NCI-H2107 treated with DMSO at 0.1 percent for 48 hours (cell line): ENCODE measurements at regions not wholly inside any gene's neighbourhood (a gene's known extent, or its start where the extent isn't known, plus 50 kb on each side); places are given as distances from the start of the nearest gene placed in this dataset.

Experiments used
- DNase-seq: peaks from one replicate; lab custom pipeline; 2025; ENCODE audit not compliant: unreplicated experiment; lab: John Stamatoyannopoulos, UW

DNA sequence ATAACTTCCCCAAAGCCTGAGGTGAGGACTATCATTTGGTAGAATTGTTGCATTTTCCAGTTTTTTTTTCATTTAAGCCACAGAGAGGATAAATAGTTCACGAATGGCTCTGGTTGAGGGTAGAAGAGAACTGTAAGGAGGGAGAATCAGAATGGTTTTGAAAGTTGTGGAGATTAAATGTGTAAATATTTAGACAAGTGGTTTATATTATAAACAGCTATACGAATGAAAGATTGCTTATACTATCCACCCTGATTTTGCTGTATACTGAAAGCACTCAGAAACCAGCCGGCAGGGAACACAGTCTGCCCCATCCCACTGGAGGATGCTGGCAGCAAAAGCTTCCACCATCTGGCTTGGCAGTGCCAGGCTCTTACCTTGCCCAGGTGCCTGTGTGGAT, 341.1 kb downstream of the RAPGEF2 start:
- no peak for DNase-seq

- DNase-seq, result no peak
These were observed 341.8 kb downstream of the RAPGEF2 start for GRCh38 chr4:159444678-159445077.

DNA sequence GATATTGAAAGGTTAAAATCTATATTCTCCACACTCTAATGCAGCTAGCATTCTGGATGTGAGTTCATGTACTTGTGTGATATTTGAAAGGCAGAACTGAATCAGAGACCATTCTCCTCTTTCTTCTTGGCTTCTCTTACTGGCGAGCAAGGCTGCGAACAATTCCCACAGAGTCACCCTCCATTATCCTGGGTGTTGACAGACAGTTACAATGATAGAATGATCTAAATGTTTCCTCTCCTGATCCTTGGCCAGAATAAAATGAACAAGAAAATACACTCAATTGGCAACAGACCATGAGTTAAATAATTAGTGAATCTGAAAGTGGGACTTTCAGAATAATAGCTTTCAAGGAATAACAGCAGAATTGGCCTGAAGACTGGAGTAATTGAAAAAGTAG, 342.8 kb downstream of the RAPGEF2 start:
- no peak for DNase-seq

- DNase-seq, result peak; percentile 47
These were observed 343.5 kb downstream of the RAPGEF2 start for GRCh38 chr4:159446266-159446976.

- DNase-seq, result no peak
These were observed 344.4 kb downstream of the RAPGEF2 start for GRCh38 chr4:159447296-159447695.

GRCh38 chr4:159451006-159451405, 348.1 kb downstream of the RAPGEF2 start:
- DNase-seq, result no peak

- peak; percentile 4 for DNase-seq
These were observed 352.9 kb downstream of the RAPGEF2 start for GRCh38 chr4:159455675-159456237.

DNA sequence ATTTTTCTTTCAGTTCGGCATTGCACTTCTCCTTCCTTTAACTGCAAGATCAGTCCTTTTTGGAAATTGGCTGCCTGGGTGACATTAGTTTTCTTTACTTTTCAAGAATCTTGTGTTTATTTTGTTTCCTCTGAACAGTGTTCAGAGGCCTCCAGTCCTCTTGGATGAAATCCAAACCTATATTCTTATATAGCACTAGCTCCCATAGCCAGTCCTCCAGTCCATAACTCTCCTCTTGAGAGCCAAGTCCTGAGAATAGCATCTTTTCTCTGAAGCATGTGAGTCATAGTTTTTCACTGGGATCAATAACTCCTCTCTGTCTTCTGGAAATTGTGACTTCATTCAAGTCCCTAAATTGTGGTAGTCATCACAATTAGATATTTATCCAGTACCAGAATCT, 357.5 kb downstream of the RAPGEF2 start:
- DNase-seq, result no peak

- DNase-seq, result no peak
These were observed 360.4 kb downstream of the RAPGEF2 start for GRCh38 chr4:159463235-159463634.

DNA sequence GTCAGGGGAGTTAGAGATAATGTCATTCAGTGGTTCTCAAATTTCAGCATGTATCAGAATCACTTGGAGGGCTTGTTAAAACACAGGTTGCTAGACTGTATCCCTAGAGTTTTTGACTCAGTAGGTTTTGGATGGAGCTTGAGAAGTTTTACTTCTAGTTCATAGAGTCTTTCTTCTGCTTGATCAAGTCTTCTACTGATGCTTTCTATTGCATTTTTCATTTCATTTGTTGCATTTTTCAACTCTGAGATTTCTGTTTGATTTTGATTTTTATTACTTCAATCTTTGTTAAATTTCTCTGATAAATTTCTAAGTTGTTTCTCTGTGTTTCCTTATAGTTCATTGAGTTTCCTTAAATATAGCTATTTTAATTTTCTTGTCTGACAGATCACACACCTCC, 361.4 kb downstream of the RAPGEF2 start:
- DNase-seq, result no peak

DNA sequence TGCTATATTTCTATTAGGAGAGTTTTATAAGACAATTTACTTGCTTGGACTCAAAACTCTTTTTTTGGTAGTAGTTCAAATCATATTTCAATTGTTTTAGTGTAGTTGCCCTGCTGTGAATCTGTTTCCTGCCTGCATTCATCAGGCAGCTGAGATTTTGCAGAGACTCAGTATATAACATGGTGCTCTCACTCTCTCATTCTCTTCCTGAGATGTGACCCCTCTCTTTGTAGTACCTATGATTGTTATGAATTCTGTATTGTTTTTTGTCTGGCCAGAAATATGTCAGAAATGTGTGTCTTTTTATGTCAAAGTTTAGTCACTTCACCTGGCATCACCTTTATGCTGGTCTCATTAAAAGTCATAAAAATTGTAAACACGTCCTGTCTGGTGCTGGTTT, 374.0 kb downstream of the RAPGEF2 start:
- DNase-seq, result no peak

- DNase-seq, result no peak
These were observed 377.9 kb downstream of the RAPGEF2 start for GRCh38 chr4:159480826-159481225.

- DNase-seq, result no peak
These were observed 379.1 kb downstream of the RAPGEF2 start for GRCh38 chr4:159481936-159482335.

- peak; percentile 2 for DNase-seq
These were observed 380.4 kb downstream of the RAPGEF2 start for GRCh38 chr4:159483110-159483781.

GRCh38 chr4:159483782-159484741, 381.2 kb downstream of the RAPGEF2 start:
- no peak for DNase-seq

- no peak for DNase-seq
These were observed 382.0 kb downstream of the RAPGEF2 start for GRCh38 chr4:159484864-159485263.

- peak; percentile 14 for DNase-seq
These were observed 384.4 kb downstream of the RAPGEF2 start for GRCh38 chr4:159487284-159487747.

- no peak for DNase-seq
These were observed 386.8 kb downstream of the RAPGEF2 start for GRCh38 chr4:159489646-159490045.

DNA sequence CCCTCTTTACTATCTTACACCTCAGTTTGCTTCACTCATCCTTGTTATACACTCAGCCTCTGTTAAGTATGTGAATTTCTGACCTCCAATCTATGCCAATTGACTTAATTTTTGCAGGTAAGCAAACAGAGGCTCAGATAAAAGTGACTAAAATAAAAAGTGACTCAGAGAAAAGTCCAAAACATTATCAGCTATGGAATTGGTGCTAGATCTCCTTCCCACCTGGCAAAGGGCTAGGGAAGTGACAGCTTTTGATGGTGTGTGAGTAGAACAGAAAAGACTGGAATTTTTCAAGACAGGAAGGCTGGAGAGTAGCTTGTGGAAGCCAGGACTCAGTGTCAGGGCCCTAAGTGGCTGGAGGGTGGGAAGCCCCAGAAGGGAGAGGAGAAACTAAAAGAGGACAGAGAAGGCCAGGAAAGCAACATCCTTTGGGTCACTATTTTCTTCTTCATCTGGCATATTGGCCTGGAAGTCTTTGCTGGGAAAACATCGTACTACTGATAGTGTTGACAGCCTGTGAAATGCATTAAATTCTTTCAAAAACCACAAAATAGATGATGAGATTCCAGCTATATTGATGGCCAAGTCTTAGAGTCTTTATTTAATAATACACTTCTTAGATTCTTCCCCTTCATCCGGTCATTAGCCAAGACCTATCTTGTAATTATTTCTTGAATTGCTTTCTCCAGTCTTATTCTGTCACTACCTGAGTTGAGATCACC, 392.8 kb downstream of the RAPGEF2 start:
- DNase-seq, result no peak

DNA sequence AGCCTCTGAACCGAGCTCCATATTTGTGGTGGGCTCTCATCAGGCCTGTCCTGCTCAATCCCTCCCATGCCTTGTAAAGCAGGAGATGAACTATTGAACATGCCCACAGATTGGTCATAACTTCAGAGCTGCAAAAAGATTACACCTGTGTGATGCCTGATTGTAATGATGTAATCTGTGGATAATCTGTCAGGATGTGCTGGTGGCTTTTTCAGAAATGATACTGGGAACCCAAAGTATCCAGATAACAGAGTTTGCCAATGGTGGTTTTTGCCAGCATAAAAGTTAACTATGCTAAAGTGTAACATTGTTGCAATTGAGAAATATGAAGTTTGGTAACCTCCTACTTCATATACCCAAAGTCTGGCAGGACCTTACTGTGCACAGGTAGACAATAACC, 393.4 kb downstream of the RAPGEF2 start:
- DNase-seq, result no peak
